ENCODE measurements at regions not wholly inside any gene's neighbourhood (a gene's known extent, or its start where the extent isn't known, plus 50 kb on each side); places are given as distances from the start of the nearest gene placed in this dataset.

- Mint-ChIP-seq H3K4me3 (no peak overlapping the region), H3K9me3 (peaks cover 0 to 10% (median 4%) of the 10 kb centered on the region in 7 donors), H3K36me3 (no peaks in the 10 kb centered on the region), H3K27ac (no peak overlapping the region), H3K27me3 (no peaks in the 10 kb centered on the region), H3K4me1 (no peaks in the 10 kb centered on the region)
- Histone ChIP-seq H3K4me1 (ENCODE audit: control insufficient read depth, insufficient read depth, low read length, poor library complexity, severe bottlenecking) (no peaks in the 10 kb centered on the region), H3K9me3 (ENCODE audit: control insufficient read depth in 2 of 2, low read length in 2 of 2) (no peaks in the 10 kb centered on the region), H3K27me3 (ENCODE audit: control insufficient read depth, insufficient read depth, low read length) (no peaks in the 10 kb centered on the region), H3K4me3 (ENCODE audit: low read depth, low read length) (no peak overlapping the region), H3K36me3 (ENCODE audit: control insufficient read depth, insufficient read depth, low read length) (no peaks in the 10 kb centered on the region), H3K27ac (ENCODE audit: insufficient read depth, low read length, poor library complexity, severe bottlenecking) (no peak overlapping the region)
- DNase-seq (no peak), ATAC-seq (ENCODE audit: low read depth in 2 of 2) (no peak)
Observed at GRCh38 chr1:218848009-218848408, 325.7 kb upstream of the LYPLAL1 start.

GRCh38 chr1:218850367-218850766, 323.3 kb upstream of the LYPLAL1 start:
- H3K27ac ChIP-seq (ENCODE audit: insufficient read depth, low read length, poor library complexity, severe bottlenecking) = no peak overlapping the region
- Mint-ChIP-seq H3K4me3 (no peak overlapping the region), H3K9me3 (peaks cover 0 to 7% (median 4%) of the 10 kb centered on the region in 7 donors), H3K36me3 (no peaks in the 10 kb centered on the region), H3K27ac (no peak overlapping the region), H3K4me1 (no peaks in the 10 kb centered on the region), H3K27me3 (no peaks in the 10 kb centered on the region)
- H3K9me3 ChIP-seq (ENCODE audit: control insufficient read depth in 2 of 2, low read length in 2 of 2) = no peaks in the 10 kb centered on the region
- ATAC-seq (ENCODE audit: low read depth in 2 of 2) (no peak), DNase-seq (no peak)
- H3K4me3 ChIP-seq (ENCODE audit: low read depth, low read length) = no peak overlapping the region
- H3K4me1 ChIP-seq (ENCODE audit: control insufficient read depth, insufficient read depth, low read length, poor library complexity, severe bottlenecking) = no peaks in the 10 kb centered on the region
- no peaks in the 10 kb centered on the region for H3K27me3 ChIP-seq (ENCODE audit: control insufficient read depth, insufficient read depth, low read length)
- no peaks in the 10 kb centered on the region for H3K36me3 ChIP-seq (ENCODE audit: control insufficient read depth, insufficient read depth, low read length)

GRCh38 chr1:218851586-218851985, 322.1 kb upstream of the LYPLAL1 start:
- Histone ChIP-seq H3K27ac (ENCODE audit: insufficient read depth, low read length, poor library complexity, severe bottlenecking) (no peak overlapping the region), H3K36me3 (ENCODE audit: control insufficient read depth, insufficient read depth, low read length) (no peaks in the 10 kb centered on the region), H3K27me3 (ENCODE audit: control insufficient read depth, insufficient read depth, low read length) (no peaks in the 10 kb centered on the region), H3K4me1 (ENCODE audit: control insufficient read depth, insufficient read depth, low read length, poor library complexity, severe bottlenecking) (no peaks in the 10 kb centered on the region), H3K4me3 (ENCODE audit: low read depth, low read length) (no peak overlapping the region), H3K9me3 (ENCODE audit: control insufficient read depth in 2 of 2, low read length in 2 of 2) (no peaks in the 10 kb centered on the region)
- no peaks in the 10 kb centered on the region for H3K27me3 Mint-ChIP-seq
- DNase-seq (no peak), ATAC-seq (ENCODE audit: low read depth in 2 of 2) (no peak)
- H3K4me1 Mint-ChIP-seq = no peaks in the 10 kb centered on the region
- no peak overlapping the region for H3K27ac Mint-ChIP-seq
- no peak overlapping the region for H3K4me3 Mint-ChIP-seq
- peaks cover 0 to 7% (median 2%) of the 10 kb centered on the region in 7 donors for H3K9me3 Mint-ChIP-seq
- no peaks in the 10 kb centered on the region for H3K36me3 Mint-ChIP-seq

GRCh38 chr1:218852527-218852926, 321.2 kb upstream of the LYPLAL1 start:
- no peaks in the 10 kb centered on the region for H3K36me3 ChIP-seq (ENCODE audit: control insufficient read depth, insufficient read depth, low read length)
- no peak for DNase-seq
- no peaks in the 10 kb centered on the region for H3K9me3 ChIP-seq (ENCODE audit: control insufficient read depth in 2 of 2, low read length in 2 of 2)
- H3K4me3 Mint-ChIP-seq = no peak overlapping the region
- no peak overlapping the region for H3K27ac Mint-ChIP-seq
- no peak overlapping the region for H3K4me3 ChIP-seq (ENCODE audit: low read depth, low read length)
- H3K4me1 ChIP-seq (ENCODE audit: control insufficient read depth, insufficient read depth, low read length, poor library complexity, severe bottlenecking) = no peaks in the 10 kb centered on the region
- ATAC-seq (ENCODE audit: low read depth in 2 of 2) = no peak
- no peak overlapping the region for H3K27ac ChIP-seq (ENCODE audit: insufficient read depth, low read length, poor library complexity, severe bottlenecking)
- no peaks in the 10 kb centered on the region for H3K36me3 Mint-ChIP-seq
- no peaks in the 10 kb centered on the region for H3K27me3 Mint-ChIP-seq
- no peaks in the 10 kb centered on the region for H3K4me1 Mint-ChIP-seq
- H3K9me3 Mint-ChIP-seq = peaks cover 0 to 9% (median 2%) of the 10 kb centered on the region in 7 donors
- H3K27me3 ChIP-seq (ENCODE audit: control insufficient read depth, insufficient read depth, low read length) = no peaks in the 10 kb centered on the region

GRCh38 chr1:218863987-218864386, 309.7 kb upstream of the LYPLAL1 start:
- Mint-ChIP-seq H3K27ac (no peak overlapping the region), H3K4me1 (peaks cover 0 to 1% (median 0%) of the 10 kb centered on the region in 4 donors), H3K36me3 (no peaks in the 10 kb centered on the region), H3K9me3 (peaks cover 0 to 4% (median 3%) of the 10 kb centered on the region in 7 donors), H3K27me3 (no peaks in the 10 kb centered on the region), H3K4me3 (no peak overlapping the region)
- no peak overlapping the region for H3K27ac ChIP-seq (ENCODE audit: insufficient read depth, low read length, poor library complexity, severe bottlenecking)
- no peaks in the 10 kb centered on the region for H3K4me1 ChIP-seq (ENCODE audit: control insufficient read depth, insufficient read depth, low read length, poor library complexity, severe bottlenecking)
- H3K36me3 ChIP-seq (ENCODE audit: control insufficient read depth, insufficient read depth, low read length) = no peaks in the 10 kb centered on the region
- ATAC-seq (ENCODE audit: low read depth in 2 of 2) (no peak), DNase-seq (no peak)
- no peaks in the 10 kb centered on the region for H3K9me3 ChIP-seq (ENCODE audit: control insufficient read depth in 2 of 2, low read length in 2 of 2)
- no peak overlapping the region for H3K4me3 ChIP-seq (ENCODE audit: low read depth, low read length)
- no peaks in the 10 kb centered on the region for H3K27me3 ChIP-seq (ENCODE audit: control insufficient read depth, insufficient read depth, low read length)

- H3K27me3 ChIP-seq (ENCODE audit: control insufficient read depth, insufficient read depth, low read length) = no peaks in the 10 kb centered on the region
- H3K36me3 Mint-ChIP-seq = no peaks in the 10 kb centered on the region
- no peak overlapping the region for H3K4me3 ChIP-seq (ENCODE audit: low read depth, low read length)
- H3K27ac Mint-ChIP-seq = no peak overlapping the region
- H3K27ac ChIP-seq (ENCODE audit: insufficient read depth, low read length, poor library complexity, severe bottlenecking) = no peak overlapping the region
- no peaks in the 10 kb centered on the region for H3K27me3 Mint-ChIP-seq
- H3K4me3 Mint-ChIP-seq = no peak overlapping the region
- no peaks in the 10 kb centered on the region for H3K36me3 ChIP-seq (ENCODE audit: control insufficient read depth, insufficient read depth, low read length)
- H3K4me1 Mint-ChIP-seq = no peaks in the 10 kb centered on the region
- DNase-seq (no peak), ATAC-seq (ENCODE audit: low read depth in 2 of 2) (no peak)
- H3K9me3 ChIP-seq (ENCODE audit: control insufficient read depth in 2 of 2, low read length in 2 of 2) = no peaks in the 10 kb centered on the region
- H3K4me1 ChIP-seq (ENCODE audit: control insufficient read depth, insufficient read depth, low read length, poor library complexity, severe bottlenecking) = no peaks in the 10 kb centered on the region
- H3K9me3 Mint-ChIP-seq = peaks cover 0 to 7% (median 3%) of the 10 kb centered on the region in 7 donors
Observed at GRCh38 chr1:218865591-218865990, 308.1 kb upstream of the LYPLAL1 start.

- Mint-ChIP-seq H3K27ac (no peak overlapping the region), H3K4me3 (no peak overlapping the region), H3K9me3 (peaks cover 0 to 7% (median 0%) of the 10 kb centered on the region in 7 donors), H3K4me1 (no peaks in the 10 kb centered on the region), H3K27me3 (no peaks in the 10 kb centered on the region), H3K36me3 (no peaks in the 10 kb centered on the region)
- H3K9me3 ChIP-seq (ENCODE audit: control insufficient read depth in 2 of 2, low read length in 2 of 2) = no peaks in the 10 kb centered on the region
- no peak for DNase-seq
- H3K4me3 ChIP-seq (ENCODE audit: low read depth, low read length) = no peak overlapping the region
- H3K36me3 ChIP-seq (ENCODE audit: control insufficient read depth, insufficient read depth, low read length) = no peaks in the 10 kb centered on the region
- no peak overlapping the region for H3K27ac ChIP-seq (ENCODE audit: insufficient read depth, low read length, poor library complexity, severe bottlenecking)
- no peaks in the 10 kb centered on the region for H3K4me1 ChIP-seq (ENCODE audit: control insufficient read depth, insufficient read depth, low read length, poor library complexity, severe bottlenecking)
- ATAC-seq (ENCODE audit: low read depth in 2 of 2) = no peak
- H3K27me3 ChIP-seq (ENCODE audit: control insufficient read depth, insufficient read depth, low read length) = no peaks in the 10 kb centered on the region
Observed at GRCh38 chr1:218866507-218866906, 307.2 kb upstream of the LYPLAL1 start.

GRCh38 chr1:218867066-218867465, 306.6 kb upstream of the LYPLAL1 start:
- Mint-ChIP-seq H3K9me3 (peaks cover 0 to 7% (median 0%) of the 10 kb centered on the region in 7 donors), H3K4me1 (no peaks in the 10 kb centered on the region), H3K27ac (no peak overlapping the region), H3K27me3 (no peaks in the 10 kb centered on the region), H3K36me3 (no peaks in the 10 kb centered on the region), H3K4me3 (no peak overlapping the region)
- no peaks in the 10 kb centered on the region for H3K4me1 ChIP-seq (ENCODE audit: control insufficient read depth, insufficient read depth, low read length, poor library complexity, severe bottlenecking)
- no peaks in the 10 kb centered on the region for H3K36me3 ChIP-seq (ENCODE audit: control insufficient read depth, insufficient read depth, low read length)
- H3K27me3 ChIP-seq (ENCODE audit: control insufficient read depth, insufficient read depth, low read length) = no peaks in the 10 kb centered on the region
- no peak overlapping the region for H3K4me3 ChIP-seq (ENCODE audit: low read depth, low read length)
- DNase-seq = no peak
- ATAC-seq (ENCODE audit: low read depth in 2 of 2) = no peak
- H3K9me3 ChIP-seq (ENCODE audit: control insufficient read depth in 2 of 2, low read length in 2 of 2) = no peaks in the 10 kb centered on the region
- H3K27ac ChIP-seq (ENCODE audit: insufficient read depth, low read length, poor library complexity, severe bottlenecking) = no peak overlapping the region
